SK-N-SH treated with all-trans-retinoic acid at 6 μM for 48 hours (cell line): ENCODE measurements at regions not wholly inside any gene's neighbourhood (a gene's known extent, or its start where the extent isn't known, plus 50 kb on each side); places are given as distances from the start of the nearest gene placed in this dataset.
A peak's percentile ranks its signal among the peaks of the same experiment; 100 is the strongest.

ENCODE experiments used
- ATAC-seq: fragments of 200-7000 bp; cut with Tn5 transposase; 3 replicates; pipeline ENCODE4 v1.9.1; 2020; ENCODE audit warnings: mild to moderate bottlenecking, moderate library complexity
- ARNTL ChIP-seq: fragments of 450-650 bp; formaldehyde crosslinking; IDR thresholded peaks from 2 replicates; pipeline ENCODE4 v1.5.0; 2020; ENCODE audit warnings: low read depth, mild to moderate bottlenecking, moderate library complexity, borderline replicate concordance
- BACH2 ChIP-seq: fragments of 250-450 bp; sonication (Bioruptor Pico); IDR thresholded peaks from 2 replicates; pipeline ENCODE4 v1.9.0; 2021; ENCODE audit warnings: mild to moderate bottlenecking, borderline replicate concordance
- CSDC2 ChIP-seq: fragments of 250-450 bp; sonication (Bioruptor Pico); IDR thresholded peaks from 2 replicates; pipeline ENCODE4 v1.5.0; 2020; ENCODE audit warnings: mild to moderate bottlenecking, moderate library complexity
- ESRRG ChIP-seq: fragments of 250-450 bp; sonication (Bioruptor Pico); IDR thresholded peaks from 2 replicates; pipeline ENCODE4 v1.6.1; 2021; ENCODE audit warnings: mild to moderate bottlenecking
- ISL1 ChIP-seq: fragments of 250-450 bp; sonication (Bioruptor Pico); IDR thresholded peaks from 2 replicates; pipeline ENCODE4 v2.1.2; 2022; ENCODE audit warnings: mild to moderate bottlenecking, moderate library complexity
- OSR1 ChIP-seq: fragments of 250-450 bp; sonication (Bioruptor Pico); IDR thresholded peaks from 2 replicates; pipeline ENCODE4 v1.8.0; 2022; ENCODE audit warnings: moderate library complexity, mild to moderate bottlenecking, inconsistent platforms
- PPARA ChIP-seq: fragments of 250-450 bp; sonication (Bioruptor Pico); IDR thresholded peaks from 2 replicates; pipeline ENCODE4 v1.5.0; 2020; ENCODE audit warnings: mild to moderate bottlenecking, borderline replicate concordance
- RARB ChIP-seq: fragments of 250-450 bp; sonication (Bioruptor Pico); IDR thresholded peaks from 2 replicates; pipeline ENCODE4 v1.8.0; 2021; ENCODE audit warnings: mild to moderate bottlenecking, moderate library complexity
- SNAI2 ChIP-seq: fragments of 250-450 bp; sonication (Bioruptor Pico); IDR thresholded peaks from 2 replicates; pipeline ENCODE4 v1.5.0; 2020; ENCODE audit warnings: mild to moderate bottlenecking, moderate library complexity
- TCF4 ChIP-seq: fragments of 250-450 bp; sonication (Bioruptor Pico); IDR thresholded peaks from 2 replicates; pipeline ENCODE4 v1.8.0; 2021; ENCODE audit warnings: mild to moderate bottlenecking, moderate library complexity, borderline replicate concordance
- TOX ChIP-seq: fragments of 250-450 bp; sonication (Bioruptor Pico); IDR thresholded peaks from 2 replicates; pipeline ENCODE4 v1.8.0; 2021; ENCODE audit warnings: mild to moderate bottlenecking, moderate library complexity, borderline replicate concordance
- ZC3H10 ChIP-seq: fragments of 250-450 bp; sonication (Bioruptor Pico); IDR thresholded peaks from 2 replicates; pipeline ENCODE4 v1.5.1; 2021; ENCODE audit warnings: mild to moderate bottlenecking, moderate library complexity
- ZFP30 ChIP-seq: fragments of 450-650 bp; formaldehyde crosslinking; IDR thresholded peaks from 2 replicates; pipeline ENCODE4 v1.5.0; 2022; ENCODE audit warnings: mild to moderate bottlenecking, moderate library complexity
- ZNF565 ChIP-seq: fragments of 450-650 bp; formaldehyde crosslinking; conservative IDR thresholded peaks from 2 replicates; pipeline ENCODE4 v1.5.0; 2020; ENCODE audit warnings: low read depth, mild to moderate bottlenecking, moderate library complexity
- ZNF70 ChIP-seq: fragments of 450-650 bp; formaldehyde crosslinking; IDR thresholded peaks from 2 replicates; pipeline ENCODE4 v1.5.0; 2020; ENCODE audit warnings: mild to moderate bottlenecking, moderate library complexity
- ZNF8 ChIP-seq: fragments of 450-650 bp; formaldehyde crosslinking; IDR thresholded peaks from 2 replicates; pipeline ENCODE4 v1.5.0; 2020; ENCODE audit warnings: mild to moderate bottlenecking, moderate library complexity
- TF ChIP-seq, protein P1 (sequence below): fragments of 250-450 bp; sonication (Bioruptor Pico); IDR thresholded peaks from 2 replicates; pipeline ENCODE4 v1.5.0; 2020; ENCODE audit warnings: mild to moderate bottlenecking, moderate library complexity
- TF ChIP-seq, protein P2 (sequence below): fragments of 250-450 bp; sonication (Bioruptor Pico); IDR thresholded peaks from 2 replicates; pipeline ENCODE4 v1.5.1; 2021; ENCODE audit warnings: mild to moderate bottlenecking, moderate library complexity
- TF ChIP-seq, protein P3 (sequence below): fragments of 250-450 bp; sonication (Bioruptor Pico); IDR thresholded peaks from 2 replicates; pipeline ENCODE4 v1.5.1; 2020; ENCODE audit warnings: low read depth, mild to moderate bottlenecking, moderate library complexity
- TF ChIP-seq, protein P4 (sequence below): fragments of 250-450 bp; sonication (Bioruptor Pico); IDR thresholded peaks from 2 replicates; pipeline ENCODE4 v1.8.0; 2020; ENCODE audit warnings: mild to moderate bottlenecking, moderate library complexity, borderline replicate concordance

DNA sequence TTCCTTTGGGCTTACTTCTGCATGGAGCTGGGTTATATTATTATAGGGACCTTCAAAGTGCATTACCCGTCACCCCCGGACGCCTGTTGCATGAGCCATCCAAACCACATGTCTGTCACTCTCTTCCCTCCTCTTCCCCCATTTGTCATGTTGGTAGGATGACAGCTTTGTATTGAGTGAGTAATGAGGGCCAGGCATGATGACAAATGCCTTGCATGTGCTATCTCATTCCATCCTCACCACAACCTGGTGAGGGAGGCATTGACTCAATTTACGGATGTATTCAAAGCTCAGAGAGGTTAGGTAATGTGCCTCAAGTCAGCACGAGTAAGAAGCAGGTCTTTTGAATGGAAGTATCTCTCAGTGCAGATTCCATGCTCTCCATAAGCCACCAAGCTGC lies 510.5 kb upstream of the TNP1 start:
- peak; percentile 57 for ATAC-seq
- no peak for TF ChIP-seq TOX (CRISPR knock-in tag)
- TF ChIP-seq, protein P1, sequence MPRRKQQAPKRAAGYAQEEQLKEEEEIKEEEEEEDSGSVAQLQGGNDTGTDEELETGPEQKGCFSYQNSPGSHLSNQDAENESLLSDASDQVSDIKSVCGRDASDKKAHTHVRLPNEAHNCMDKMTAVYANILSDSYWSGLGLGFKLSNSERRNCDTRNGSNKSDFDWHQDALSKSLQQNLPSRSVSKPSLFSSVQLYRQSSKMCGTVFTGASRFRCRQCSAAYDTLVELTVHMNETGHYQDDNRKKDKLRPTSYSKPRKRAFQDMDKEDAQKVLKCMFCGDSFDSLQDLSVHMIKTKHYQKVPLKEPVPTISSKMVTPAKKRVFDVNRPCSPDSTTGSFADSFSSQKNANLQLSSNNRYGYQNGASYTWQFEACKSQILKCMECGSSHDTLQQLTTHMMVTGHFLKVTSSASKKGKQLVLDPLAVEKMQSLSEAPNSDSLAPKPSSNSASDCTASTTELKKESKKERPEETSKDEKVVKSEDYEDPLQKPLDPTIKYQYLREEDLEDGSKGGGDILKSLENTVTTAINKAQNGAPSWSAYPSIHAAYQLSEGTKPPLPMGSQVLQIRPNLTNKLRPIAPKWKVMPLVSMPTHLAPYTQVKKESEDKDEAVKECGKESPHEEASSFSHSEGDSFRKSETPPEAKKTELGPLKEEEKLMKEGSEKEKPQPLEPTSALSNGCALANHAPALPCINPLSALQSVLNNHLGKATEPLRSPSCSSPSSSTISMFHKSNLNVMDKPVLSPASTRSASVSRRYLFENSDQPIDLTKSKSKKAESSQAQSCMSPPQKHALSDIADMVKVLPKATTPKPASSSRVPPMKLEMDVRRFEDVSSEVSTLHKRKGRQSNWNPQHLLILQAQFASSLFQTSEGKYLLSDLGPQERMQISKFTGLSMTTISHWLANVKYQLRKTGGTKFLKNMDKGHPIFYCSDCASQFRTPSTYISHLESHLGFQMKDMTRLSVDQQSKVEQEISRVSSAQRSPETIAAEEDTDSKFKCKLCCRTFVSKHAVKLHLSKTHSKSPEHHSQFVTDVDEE (CRISPR knock-in tag) = no peak
- TF ChIP-seq TCF4 = no peak
- TF ChIP-seq ESRRG (CRISPR knock-in tag) = no peak
- TF ChIP-seq, protein P2, sequence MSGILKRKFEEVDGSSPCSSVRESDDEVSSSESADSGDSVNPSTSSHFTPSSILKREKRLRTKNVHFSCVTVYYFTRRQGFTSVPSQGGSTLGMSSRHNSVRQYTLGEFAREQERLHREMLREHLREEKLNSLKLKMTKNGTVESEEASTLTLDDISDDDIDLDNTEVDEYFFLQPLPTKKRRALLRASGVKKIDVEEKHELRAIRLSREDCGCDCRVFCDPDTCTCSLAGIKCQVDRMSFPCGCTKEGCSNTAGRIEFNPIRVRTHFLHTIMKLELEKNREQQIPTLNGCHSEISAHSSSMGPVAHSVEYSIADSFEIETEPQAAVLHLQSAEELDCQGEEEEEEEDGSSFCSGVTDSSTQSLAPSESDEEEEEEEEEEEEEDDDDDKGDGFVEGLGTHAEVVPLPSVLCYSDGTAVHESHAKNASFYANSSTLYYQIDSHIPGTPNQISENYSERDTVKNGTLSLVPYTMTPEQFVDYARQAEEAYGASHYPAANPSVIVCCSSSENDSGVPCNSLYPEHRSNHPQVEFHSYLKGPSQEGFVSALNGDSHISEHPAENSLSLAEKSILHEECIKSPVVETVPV (CRISPR knock-in tag) = no peak
- no peak for TF ChIP-seq SNAI2 (CRISPR knock-in tag)
- TF ChIP-seq, protein P3, sequence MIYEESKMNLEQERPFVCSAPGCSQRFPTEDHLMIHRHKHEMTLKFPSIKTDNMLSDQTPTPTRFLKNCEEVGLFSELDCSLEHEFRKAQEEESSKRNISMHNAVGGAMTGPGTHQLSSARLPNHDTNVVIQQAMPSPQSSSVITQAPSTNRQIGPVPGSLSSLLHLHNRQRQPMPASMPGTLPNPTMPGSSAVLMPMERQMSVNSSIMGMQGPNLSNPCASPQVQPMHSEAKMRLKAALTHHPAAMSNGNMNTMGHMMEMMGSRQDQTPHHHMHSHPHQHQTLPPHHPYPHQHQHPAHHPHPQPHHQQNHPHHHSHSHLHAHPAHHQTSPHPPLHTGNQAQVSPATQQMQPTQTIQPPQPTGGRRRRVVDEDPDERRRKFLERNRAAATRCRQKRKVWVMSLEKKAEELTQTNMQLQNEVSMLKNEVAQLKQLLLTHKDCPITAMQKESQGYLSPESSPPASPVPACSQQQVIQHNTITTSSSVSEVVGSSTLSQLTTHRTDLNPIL (CRISPR knock-in tag) = no peak
- TF ChIP-seq PPARA = no peak
- TF ChIP-seq ARNTL = no peak
- no peak for TF ChIP-seq ZFP30
- no peak for TF ChIP-seq ISL1
- no peak for TF ChIP-seq BACH2 (CRISPR knock-in tag)

DNA sequence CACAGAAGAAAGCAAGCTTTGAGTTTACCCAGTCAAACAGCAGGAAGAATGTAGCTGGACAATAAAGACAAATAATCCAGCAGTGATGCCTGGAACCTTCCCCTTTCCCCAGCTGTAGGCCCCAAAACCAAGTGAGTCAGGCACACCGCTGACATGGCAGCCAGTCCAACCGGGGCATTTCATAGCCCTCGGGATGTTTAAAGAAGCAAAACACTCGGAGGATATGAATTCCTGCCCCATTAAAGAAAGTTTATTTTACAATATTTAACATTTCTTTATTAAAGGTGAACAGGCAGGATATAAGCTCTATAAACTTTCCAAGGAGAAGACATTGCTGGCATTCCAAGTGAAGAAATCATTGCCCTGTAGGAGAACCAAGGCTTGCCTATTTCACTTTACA lies 507.6 kb upstream of the TNP1 start:
- ATAC-seq = peak; percentile 31; the same call in 2 of the 3 replicates
- TF ChIP-seq TCF4 (no peak), BACH2 (CRISPR knock-in tag) (no peak), ARNTL (no peak), ESRRG (CRISPR knock-in tag) (no peak), ZNF8 (CRISPR knock-in tag) (no peak), OSR1 (no peak), PPARA (no peak), SNAI2 (CRISPR knock-in tag) (no peak), ZNF565 (CRISPR knock-in tag) (no peak), CSDC2 (no peak), ZC3H10 (CRISPR knock-in tag) (no peak)
- TF ChIP-seq, protein P4, sequence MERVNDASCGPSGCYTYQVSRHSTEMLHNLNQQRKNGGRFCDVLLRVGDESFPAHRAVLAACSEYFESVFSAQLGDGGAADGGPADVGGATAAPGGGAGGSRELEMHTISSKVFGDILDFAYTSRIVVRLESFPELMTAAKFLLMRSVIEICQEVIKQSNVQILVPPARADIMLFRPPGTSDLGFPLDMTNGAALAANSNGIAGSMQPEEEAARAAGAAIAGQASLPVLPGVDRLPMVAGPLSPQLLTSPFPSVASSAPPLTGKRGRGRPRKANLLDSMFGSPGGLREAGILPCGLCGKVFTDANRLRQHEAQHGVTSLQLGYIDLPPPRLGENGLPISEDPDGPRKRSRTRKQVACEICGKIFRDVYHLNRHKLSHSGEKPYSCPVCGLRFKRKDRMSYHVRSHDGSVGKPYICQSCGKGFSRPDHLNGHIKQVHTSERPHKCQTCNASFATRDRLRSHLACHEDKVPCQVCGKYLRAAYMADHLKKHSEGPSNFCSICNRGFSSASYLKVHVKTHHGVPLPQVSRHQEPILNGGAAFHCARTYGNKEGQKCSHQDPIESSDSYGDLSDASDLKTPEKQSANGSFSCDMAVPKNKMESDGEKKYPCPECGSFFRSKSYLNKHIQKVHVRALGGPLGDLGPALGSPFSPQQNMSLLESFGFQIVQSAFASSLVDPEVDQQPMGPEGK = no peak
- TF ChIP-seq, protein P3 (CRISPR knock-in tag) = no peak
- TF ChIP-seq, all 23 proteins: peak for 0

DNA sequence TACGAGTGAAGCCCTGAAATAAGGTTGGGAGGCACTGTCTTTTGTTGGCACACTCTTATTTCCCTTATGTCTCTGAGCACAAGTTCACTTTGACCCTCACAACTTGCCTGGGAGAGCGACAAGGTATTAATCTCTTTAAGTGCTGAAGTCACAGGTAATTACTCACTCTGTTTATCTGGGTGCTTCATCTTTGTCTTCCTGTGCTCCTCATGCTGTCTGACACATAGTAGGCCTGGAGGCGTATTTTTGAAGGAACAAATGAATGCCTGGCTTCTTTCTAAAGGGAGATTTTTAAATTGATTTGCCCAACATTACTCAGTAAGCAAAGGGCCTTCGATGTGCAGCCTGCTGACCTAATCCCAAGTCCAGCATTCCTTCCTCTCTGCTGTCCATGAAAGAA lies 507.1 kb upstream of the TNP1 start:
- no peak for TF ChIP-seq RARB (CRISPR knock-in tag)
- TF ChIP-seq, protein P4 = no peak
- TF ChIP-seq ARNTL = no peak
- TF ChIP-seq, protein P1 (CRISPR knock-in tag) = no peak
- no peak for TF ChIP-seq TOX (CRISPR knock-in tag)
- TF ChIP-seq ZFP30 = no peak
- no peak for TF ChIP-seq PPARA
- TF ChIP-seq, protein P3 (CRISPR knock-in tag) = no peak
- TF ChIP-seq ESRRG (CRISPR knock-in tag) = no peak
- no peak for TF ChIP-seq ZNF70
- no peak for TF ChIP-seq CSDC2
- no peak for TF ChIP-seq ZNF565 (CRISPR knock-in tag)
- TF ChIP-seq ZNF8 (CRISPR knock-in tag) = no peak
- ATAC-seq = peak; percentile 28; the same call in 2 of the 3 replicates
